K562 (cell line): ENCODE measurements at regions not wholly inside any gene's neighbourhood (a gene's known extent, or its start where the extent isn't known, plus 50 kb on each side); places are given as distances from the start of the nearest gene placed in this dataset.

Experiments
- ATAC-seq: fragments of 200-7000 bp; cut with Tn5 transposase; 3 replicates; pipeline ENCODE4 v1.9.1; 2020; ENCODE audit warnings: moderate library complexity
- BruUV-seq: library from RNA; stranded (reverse); fragments of 400-500 nt; replicated peaks from 2 replicates; lab custom pipeline; 2021; lab: Mats Ljungman, UMichigan
- CTCF ChIA-PET: fragments of 300-600 bp; formaldehyde crosslinking; extraction: SDS; loops from one replicate; lab custom pipeline; 2021; ENCODE audit warnings: low intra/inter-chr PET ratio; lab: Yijun Ruan, JAX
- POLR2A ChIA-PET: fragments of 300-600, 350-650 bp; sonication (Branson Sonifier 250); formaldehyde crosslinking; extraction: SDS; loops from one replicate; lab custom pipeline; 2021; ENCODE audit warnings: antibody characterized with exemption, inconsistent platforms; lab: Yijun Ruan, JAX
- DNase-seq, 4 experiments: peaks; one replicate each; pipeline versions ENCODE4 v3.0.0 to v3.0.0-alpha.2; 2011 to 2018; ENCODE audit warnings: low spot score in 3 of 4, mixed read lengths in 3 of 4; ENCODE audit errors: extremely low read depth in 1 of 4
- FAIRE-seq: peaks from 2 replicates; lab custom pipeline; 2011; peaks lifted over from hg19 to GRCh38; lab: Jason Lieb, UNC
- H2AFZ ChIP-seq: 2 replicates; pipeline ENCODE4 v1.6.0; 2011; ENCODE audit warnings: low read depth, low read length, control low read depth, inconsistent platforms
- H3K27ac ChIP-seq: fragments of 200-600 bp; 3 replicates; pipeline ENCODE4 v1.8.0; 2011; ENCODE audit warnings: low read depth, mild to moderate bottlenecking, control low read depth, inconsistent platforms, low read length, moderate library complexity, mixed read lengths; ENCODE audit errors: extremely low read depth
- H3K27me3 ChIP-seq, 2 experiments: fragments of 300-600 bp in 1 of 2; 2 replicates in 1 of 2; 3 replicates in 1 of 2; pipeline versions ENCODE4 v1.6.0 to v1.8.0; 2011; ENCODE audit warnings: inconsistent platforms in 2 of 2, low read length in 2 of 2, mild to moderate bottlenecking in 1 of 2, mixed read lengths in 1 of 2, moderate library complexity in 1 of 2; ENCODE audit not compliant: control insufficient read depth in 2 of 2, insufficient read depth in 2 of 2
- H3K36me3 ChIP-seq: fragments of 300-600 bp; 3 replicates; pipeline ENCODE4 v1.8.0; 2011; ENCODE audit warnings: mild to moderate bottlenecking, low read length, inconsistent platforms; ENCODE audit not compliant: control insufficient read depth, insufficient read depth
- H3K4me1 ChIP-seq, 2 experiments: fragments of 200-600 bp in 1 of 2; replicated peaks in 1 of 2; 2 replicates in 1 of 2; 3 replicates in 1 of 2; pipeline versions ENCODE4 v1.5.1 to v1.8.0; 2011; ENCODE audit warnings: inconsistent platforms in 2 of 2, low read length in 2 of 2, mild to moderate bottlenecking in 1 of 2, mixed read lengths in 1 of 2, moderate library complexity in 1 of 2; ENCODE audit not compliant: control insufficient read depth in 2 of 2, insufficient read depth in 2 of 2
- H3K4me2 ChIP-seq: 2 replicates; pipeline ENCODE4 v1.6.1; 2011; ENCODE audit warnings: low read length, control low read depth, inconsistent platforms, mixed read lengths; ENCODE audit not compliant: insufficient read depth
- H3K4me3 ChIP-seq: fragments of 200-600 bp; sonication (generic), shearing (Covaris generic); 2 replicates; pipeline ENCODE4 v1.5.1; 2016; ENCODE audit warnings: control low read depth, inconsistent platforms
- H3K79me2 ChIP-seq: fragments of 200-600 bp; 3 replicates; pipeline ENCODE4 v1.8.0; 2011; ENCODE audit warnings: low read length, inconsistent platforms; ENCODE audit not compliant: control insufficient read depth, insufficient read depth
- H3K9ac ChIP-seq, 2 experiments: 2 replicates each; pipeline versions ENCODE4 v1.6.0 to v1.6.1; 2011; ENCODE audit warnings: low read depth in 2 of 2, low read length in 2 of 2, control low read depth in 1 of 2, inconsistent platforms in 1 of 2, mild to moderate bottlenecking in 1 of 2, mixed read lengths in 1 of 2; ENCODE audit not compliant: insufficient read depth in 1 of 2
- H3K9me1 ChIP-seq: one replicate; pipeline ENCODE4 v1.6.0; 2011; ENCODE audit warnings: inconsistent platforms, mild to moderate bottlenecking, low read length, moderate library complexity; ENCODE audit not compliant: control insufficient read depth, insufficient read depth
- H3K9me3 ChIP-seq: replicated peaks from 2 replicates; pipeline ENCODE4 v1.5.1; 2011; ENCODE audit warnings: low read depth, low read length, inconsistent platforms; ENCODE audit not compliant: control insufficient read depth, insufficient read depth
- H4K20me1 ChIP-seq: replicated peaks from 2 replicates; pipeline ENCODE4 v1.6.1; 2011; ENCODE audit warnings: low read length, inconsistent platforms, mixed read lengths; ENCODE audit not compliant: control insufficient read depth, insufficient read depth
- BMI1 ChIP-seq: fragments of 150-350 bp; IDR thresholded peaks from 2 replicates; pipeline ENCODE4 v1.6.1; 2014; ENCODE audit warnings: low read length
- GTF2F1 ChIP-seq: IDR thresholded peaks from 2 replicates; pipeline ENCODE4 v1.6.1; 2011; ENCODE audit warnings: low read depth, low read length, improper control_type of control experiment
- HDAC6 ChIP-seq: IDR thresholded peaks from 2 replicates; pipeline ENCODE4 v1.6.1; 2012; ENCODE audit warnings: low read depth, mild to moderate bottlenecking, control low read depth, inconsistent platforms, low read length, moderate library complexity
- KDM2B ChIP-seq: fragments of 250-450 bp; sonication (Bioruptor Pico); IDR thresholded peaks from 2 replicates; pipeline ENCODE4 v1.8.0; 2021; ENCODE audit warnings: mild to moderate bottlenecking, moderate library complexity
- KLF16 ChIP-seq: IDR thresholded peaks from 2 replicates; pipeline ENCODE4 v1.6.1; 2016; ENCODE audit warnings: antibody characterized with exemption
- MTF1 ChIP-seq: fragments of 250-450 bp; sonication (Bioruptor Pico); IDR thresholded peaks from 2 replicates; pipeline ENCODE4 v1.9.0; 2021; ENCODE audit warnings: moderate library complexity, mild to moderate bottlenecking, inconsistent platforms, borderline replicate concordance
- MYC ChIP-seq, 2 experiments: fragments of 250-450 bp in 1 of 2; sonication (Bioruptor Pico) in 1 of 2; IDR thresholded peaks; 2 replicates each; pipeline versions ENCODE4 v1.5.1 to v1.6.1; 2012 to 2021; ENCODE audit warnings: low read depth in 2 of 2, borderline replicate concordance in 1 of 2, improper control_type of control experiment in 1 of 2, low read length in 1 of 2, mild to moderate bottlenecking in 1 of 2, moderate library complexity in 1 of 2
- MYNN ChIP-seq, 2 experiments: sonication (generic); formaldehyde crosslinking in 1 of 2; IDR thresholded peaks; 2 replicates each; pipeline versions ENCODE4 v1.5.0 to v1.6.1; 2016 to 2020; ENCODE audit warnings: antibody characterized with exemption in 1 of 2, missing genetic modification reagents in 1 of 2
- POLR2AphosphoS2 ChIP-seq: IDR thresholded peaks from 2 replicates; pipeline ENCODE4 v1.6.1; 2012; ENCODE audit warnings: low read length, improper control_type of control experiment
- STAG1 ChIP-seq: sonication (generic); formaldehyde crosslinking; IDR thresholded peaks from 2 replicates; pipeline ENCODE4 v1.5.0; 2020; ENCODE audit warnings: missing genetic modification reagents, borderline replicate concordance
- STAT5B ChIP-seq: fragments of 250-450 bp; sonication (Bioruptor Pico); IDR thresholded peaks from 2 replicates; pipeline ENCODE4 v1.8.0; 2021; ENCODE audit warnings: mild to moderate bottlenecking, inconsistent platforms
- ZKSCAN8 ChIP-seq: fragments of 200-800 bp; sonication (Bioruptor generic); IDR thresholded peaks from 2 replicates; pipeline ENCODE4 v1.6.1; 2016; ENCODE audit warnings: missing genetic modification characterization, missing compliant biosample characterization
- ZNF583 ChIP-seq: fragments of 250-450 bp; sonication (Bioruptor Pico); IDR thresholded peaks from 2 replicates; pipeline ENCODE4 v1.4.0; 2020
- ZZZ3 ChIP-seq: fragments of 450-650 bp; IDR thresholded peaks from 2 replicates; pipeline ENCODE4 v1.6.1; 2016; ENCODE audit warnings: antibody characterized with exemption, mild to moderate bottlenecking, moderate library complexity
- WGBS: fragments of 100-300 bp; shearing (Covaris generic); methylation state at CpG from one replicate; pipeline ENCODE4 v1.1.6; 2016; ENCODE audit warnings: low coverage, mixed read lengths; ENCODE audit not compliant: insufficient coverage; ENCODE audit errors: missing lambda C conversion rate; 5-methylcytosine and 5-hydroxymethylcytosine counted together
- in situ Hi-C: fragments of 300-500 bp; cut with MboI; formaldehyde crosslinking; loops from 4 replicates; pipeline ENCODE4 v1.15.0; 2018; ENCODE audit warnings: inconsistent platforms, mixed read lengths
- intact Hi-C: fragments of 100-400 bp; cut with micrococcal nuclease; formaldehyde crosslinking; loops from 2 replicates; pipeline ENCODE4 v1.14.2; 2022
- TF ChIP-seq, protein P1 (sequence below): sonication (generic); formaldehyde crosslinking; IDR thresholded peaks from 2 replicates; pipeline ENCODE4 v1.8.1; 2022; ENCODE audit warnings: missing genetic modification reagents
- TF ChIP-seq, protein P2 (sequence below): fragments of 450-650 bp; formaldehyde crosslinking; IDR thresholded peaks from 2 replicates; pipeline ENCODE4 v1.4.0; 2020; ENCODE audit warnings: mild to moderate bottlenecking, moderate library complexity
- TF ChIP-seq, protein P3 (sequence below): fragments of 250-450 bp; sonication (Bioruptor Pico); IDR thresholded peaks from 2 replicates; pipeline ENCODE4 v1.5.0; 2021

DNA sequence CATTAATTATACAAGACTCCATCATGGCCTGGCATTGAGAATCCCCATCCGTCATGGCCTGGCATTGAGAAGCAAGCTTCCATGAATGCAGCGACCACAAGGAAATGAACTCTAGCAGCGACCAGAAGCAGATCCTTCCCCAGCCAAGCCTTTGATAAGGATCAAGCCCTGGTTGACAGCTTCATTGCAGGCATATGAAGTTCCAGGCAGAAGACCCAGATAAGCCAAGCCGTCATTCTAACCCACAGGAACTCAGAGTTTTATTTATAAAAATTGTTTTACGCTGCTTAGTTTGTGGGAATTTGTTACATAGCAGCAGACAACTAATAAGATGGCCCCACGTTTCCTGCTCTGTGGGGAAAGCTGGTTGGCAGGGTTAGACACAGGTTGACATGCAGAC, 642.3 kb downstream of the GATA3 start:
- CTCF ChIA-PET = no interaction called here

DNA sequence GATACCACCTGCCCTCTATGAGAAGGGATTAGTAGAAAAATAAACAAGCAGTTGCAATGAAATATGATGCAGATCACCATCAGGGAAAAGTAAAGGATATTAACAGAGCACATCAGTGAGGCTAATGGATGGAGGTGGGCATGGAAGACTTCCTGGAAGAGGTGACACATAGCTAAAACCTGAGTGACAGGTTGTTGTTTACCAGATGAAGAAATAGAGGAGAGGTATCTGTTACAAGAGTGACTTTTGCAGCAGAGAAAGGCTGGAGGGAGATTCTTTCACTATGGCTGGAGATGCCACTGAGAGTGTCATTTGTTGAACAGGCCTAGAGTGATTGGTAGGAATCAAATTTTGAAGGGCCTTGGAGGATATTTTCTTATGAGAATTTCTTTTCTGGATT, 646.2 kb downstream of the GATA3 start:
- H3K9me3 ChIP-seq = no peaks in the 10 kb centered on the region
- no peaks in the 10 kb centered on the region for H3K36me3 ChIP-seq
- H3K4me2 ChIP-seq = no peak overlapping the region
- no peak overlapping the region for H3K27ac ChIP-seq
- FAIRE-seq (no peak), DNase-seq (no peak), ATAC-seq (no peak)
- no peak overlapping the region for H2AFZ ChIP-seq
- in situ Hi-C loops (no loop called here), intact Hi-C loops (no loop called here)
- ChIA-PET POLR2A (no interaction called here), CTCF (no interaction called here)
- no peaks in the 10 kb centered on the region for H3K4me1 ChIP-seq
- H3K4me3 ChIP-seq = no peak overlapping the region
- H3K79me2 ChIP-seq = no peaks in the 10 kb centered on the region
- H4K20me1 ChIP-seq = no peaks in the 10 kb centered on the region
- no peaks in the 10 kb centered on the region for H3K27me3 ChIP-seq
- no peaks in the 10 kb centered on the region for H3K9me1 ChIP-seq
- BruUV-seq = no TSS peak
- no peak overlapping the region for H3K9ac ChIP-seq
- TF ChIP-seq MTF1 (CRISPR knock-in tag) (no peak), ZZZ3 (no peak), MYC (IDR thresholded peaks at IDR 0.05; ENCODE audit: low read depth, low read length) (no peak), MYC (CRISPR knock-in tag; IDR thresholded peaks at IDR 0.05; ENCODE audit: borderline replicate concordance, low read depth) (no peak), KLF16 (no peak), POLR2AphosphoS2 (no peak), ZNF583 (CRISPR knock-in tag) (no peak), STAG1 (CRISPR knock-in tag) (no peak), MYNN (IDR thresholded peaks at IDR 0.05) (no peak), MYNN (CRISPR knock-in tag; IDR thresholded peaks at IDR 0.05) (no peak), KDM2B (CRISPR knock-in tag) (no peak), STAT5B (CRISPR knock-in tag) (no peak)
- TF ChIP-seq, protein P1, sequence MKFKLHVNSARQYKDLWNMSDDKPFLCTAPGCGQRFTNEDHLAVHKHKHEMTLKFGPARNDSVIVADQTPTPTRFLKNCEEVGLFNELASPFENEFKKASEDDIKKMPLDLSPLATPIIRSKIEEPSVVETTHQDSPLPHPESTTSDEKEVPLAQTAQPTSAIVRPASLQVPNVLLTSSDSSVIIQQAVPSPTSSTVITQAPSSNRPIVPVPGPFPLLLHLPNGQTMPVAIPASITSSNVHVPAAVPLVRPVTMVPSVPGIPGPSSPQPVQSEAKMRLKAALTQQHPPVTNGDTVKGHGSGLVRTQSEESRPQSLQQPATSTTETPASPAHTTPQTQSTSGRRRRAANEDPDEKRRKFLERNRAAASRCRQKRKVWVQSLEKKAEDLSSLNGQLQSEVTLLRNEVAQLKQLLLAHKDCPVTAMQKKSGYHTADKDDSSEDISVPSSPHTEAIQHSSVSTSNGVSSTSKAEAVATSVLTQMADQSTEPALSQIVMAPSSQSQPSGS = no peak
- TF ChIP-seq, protein P2, sequence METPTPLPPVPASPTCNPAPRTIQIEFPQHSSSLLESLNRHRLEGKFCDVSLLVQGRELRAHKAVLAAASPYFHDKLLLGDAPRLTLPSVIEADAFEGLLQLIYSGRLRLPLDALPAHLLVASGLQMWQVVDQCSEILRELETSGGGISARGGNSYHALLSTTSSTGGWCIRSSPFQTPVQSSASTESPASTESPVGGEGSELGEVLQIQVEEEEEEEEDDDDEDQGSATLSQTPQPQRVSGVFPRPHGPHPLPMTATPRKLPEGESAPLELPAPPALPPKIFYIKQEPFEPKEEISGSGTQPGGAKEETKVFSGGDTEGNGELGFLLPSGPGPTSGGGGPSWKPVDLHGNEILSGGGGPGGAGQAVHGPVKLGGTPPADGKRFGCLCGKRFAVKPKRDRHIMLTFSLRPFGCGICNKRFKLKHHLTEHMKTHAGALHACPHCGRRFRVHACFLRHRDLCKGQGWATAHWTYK (CRISPR knock-in tag) = no peak
- TF ChIP-seq, protein P3, sequence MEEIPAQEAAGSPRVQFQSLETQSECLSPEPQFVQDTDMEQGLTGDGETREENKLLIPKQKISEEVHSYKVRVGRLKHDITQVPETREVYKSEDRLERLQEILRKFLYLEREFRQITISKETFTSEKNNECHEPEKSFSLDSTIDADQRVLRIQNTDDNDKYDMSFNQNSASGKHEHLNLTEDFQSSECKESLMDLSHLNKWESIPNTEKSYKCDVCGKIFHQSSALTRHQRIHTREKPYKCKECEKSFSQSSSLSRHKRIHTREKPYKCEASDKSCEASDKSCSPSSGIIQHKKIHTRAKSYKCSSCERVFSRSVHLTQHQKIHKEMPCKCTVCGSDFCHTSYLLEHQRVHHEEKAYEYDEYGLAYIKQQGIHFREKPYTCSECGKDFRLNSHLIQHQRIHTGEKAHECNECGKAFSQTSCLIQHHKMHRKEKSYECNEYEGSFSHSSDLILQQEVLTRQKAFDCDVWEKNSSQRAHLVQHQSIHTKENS (CRISPR knock-in tag) = no peak

More for the DNA sequence above, 642.3 kb downstream of the GATA3 start:
- DNase-seq = no peak
- WGBS = 0% methylated on average over 6 of the region's 6 CpGs
- H3K4me1 ChIP-seq = no peaks in the 10 kb centered on the region
- H3K36me3 ChIP-seq = no peaks in the 10 kb centered on the region
- POLR2A ChIA-PET = no interaction called here
- ATAC-seq = no peak
- no peak overlapping the region for H2AFZ ChIP-seq
- no peaks in the 10 kb centered on the region for H3K9me3 ChIP-seq
- H3K4me3 ChIP-seq = no peak overlapping the region
- H3K4me2 ChIP-seq = no peak overlapping the region
- FAIRE-seq = no peak
- BruUV-seq = no TSS peak
- H3K27me3 ChIP-seq = no peaks in the 10 kb centered on the region
- intact Hi-C loops (no loop called here), in situ Hi-C loops (no loop called here)
- H4K20me1 ChIP-seq = no peaks in the 10 kb centered on the region
- H3K27ac ChIP-seq = no peak overlapping the region
- no peaks in the 10 kb centered on the region for H3K79me2 ChIP-seq
- H3K9ac ChIP-seq = no peak overlapping the region
- H3K9me1 ChIP-seq = no peaks in the 10 kb centered on the region
- no peak for TF ChIP-seq GTF2F1
- no peak for TF ChIP-seq BMI1
- TF ChIP-seq HDAC6 = no peak
- no peak for TF ChIP-seq ZKSCAN8 (CRISPR knock-in tag)
